Ascending aorta (tissue), 2 donors: ENCODE measurements at regions not wholly inside any gene's neighbourhood (a gene's known extent, or its start where the extent isn't known, plus 50 kb on each side); places are given as distances from the start of the nearest gene placed in this dataset.
"Not testable (repeated sequence)": the region's sequence is repeated elsewhere in the genome, so short reads cannot be mapped to it uniquely, and the experiment has no call there.

ENCODE experiments used
- DNase-seq, 2 donors: peaks; one replicate each; pipeline ENCODE4 v3.0.0-alpha.2; 2019; ENCODE audit warnings: low spot score in 2 of 2
- H3K27ac ChIP-seq, 2 donors: fragments of 200-600 bp; sonication (generic); one replicate each; pipeline ENCODE4 v1.5.1; 2016 to 2017; ENCODE audit warnings: mild to moderate bottlenecking in 1 of 2
- H3K27me3 ChIP-seq: fragments of 200-600 bp; sonication (generic); one replicate; pipeline ENCODE4 v1.5.1; 2017
- H3K36me3 ChIP-seq, 2 donors: fragments of 200-600 bp; sonication (generic); one replicate each; pipeline ENCODE4 v1.5.1; 2016
- H3K4me1 ChIP-seq, 2 donors: fragments of 200-600 bp; sonication (generic); one replicate each; pipeline ENCODE4 v1.5.1; 2016 to 2017; ENCODE audit warnings: mild to moderate bottlenecking in 1 of 2
- H3K4me3 ChIP-seq, 2 donors: fragments of 200-600 bp; sonication (generic); one replicate each; pipeline ENCODE4 v1.5.1; 2016 to 2017; ENCODE audit warnings: mild to moderate bottlenecking in 1 of 2
- H3K9me3 ChIP-seq, 2 donors: fragments of 200-600 bp; sonication (generic); one replicate each; pipeline ENCODE4 v1.5.1; 2016
- intact Hi-C: fragments of 100-400 bp; cut with DNase I; formaldehyde crosslinking; loops from one replicate; pipeline ENCODE4 v1.15.1; 2023
- TF ChIP-seq, protein P1 (sequence below), 3 experiments: fragments of 200-600 bp in 2 of 3; fragments of 450-650 bp in 1 of 3; sonication (generic) in 2 of 3; IDR thresholded peaks; one replicate each; pipeline ENCODE4 v1.5.1; 2016 to 2019; ENCODE audit warnings: antibody characterized with exemption in 3 of 3, mild to moderate bottlenecking in 1 of 3, moderate library complexity in 1 of 3

DNA sequence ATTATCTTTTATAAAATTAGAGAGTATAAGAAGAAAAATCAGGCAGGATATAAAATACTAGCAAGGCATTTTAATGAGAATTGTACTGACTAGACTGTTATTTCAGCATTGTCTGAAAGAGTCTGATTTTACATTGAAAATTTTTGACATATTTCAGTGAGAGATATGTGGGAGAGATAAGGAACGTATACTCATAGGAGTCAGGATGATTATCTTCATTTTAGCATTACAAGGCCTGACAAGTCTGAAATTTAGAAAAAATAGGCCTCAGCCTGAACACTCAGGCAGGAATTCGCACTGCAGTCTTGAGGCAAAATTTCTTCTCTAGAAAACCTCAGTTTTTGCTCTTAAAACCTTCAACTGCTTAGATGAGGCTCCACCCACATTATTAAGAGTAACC is 386.0 kb downstream of the HGF start:
- Histone ChIP-seq H3K36me3 (no peaks in the 10 kb centered on the region), H3K27ac (no peak overlapping the region), H3K4me1 (no peaks in the 10 kb centered on the region), H3K4me3 (no peak overlapping the region), H3K9me3 (no peaks in the 10 kb centered on the region), H3K27me3 (no peaks in the 10 kb centered on the region)
- DNase-seq = no peak
- TF ChIP-seq, protein P1, sequence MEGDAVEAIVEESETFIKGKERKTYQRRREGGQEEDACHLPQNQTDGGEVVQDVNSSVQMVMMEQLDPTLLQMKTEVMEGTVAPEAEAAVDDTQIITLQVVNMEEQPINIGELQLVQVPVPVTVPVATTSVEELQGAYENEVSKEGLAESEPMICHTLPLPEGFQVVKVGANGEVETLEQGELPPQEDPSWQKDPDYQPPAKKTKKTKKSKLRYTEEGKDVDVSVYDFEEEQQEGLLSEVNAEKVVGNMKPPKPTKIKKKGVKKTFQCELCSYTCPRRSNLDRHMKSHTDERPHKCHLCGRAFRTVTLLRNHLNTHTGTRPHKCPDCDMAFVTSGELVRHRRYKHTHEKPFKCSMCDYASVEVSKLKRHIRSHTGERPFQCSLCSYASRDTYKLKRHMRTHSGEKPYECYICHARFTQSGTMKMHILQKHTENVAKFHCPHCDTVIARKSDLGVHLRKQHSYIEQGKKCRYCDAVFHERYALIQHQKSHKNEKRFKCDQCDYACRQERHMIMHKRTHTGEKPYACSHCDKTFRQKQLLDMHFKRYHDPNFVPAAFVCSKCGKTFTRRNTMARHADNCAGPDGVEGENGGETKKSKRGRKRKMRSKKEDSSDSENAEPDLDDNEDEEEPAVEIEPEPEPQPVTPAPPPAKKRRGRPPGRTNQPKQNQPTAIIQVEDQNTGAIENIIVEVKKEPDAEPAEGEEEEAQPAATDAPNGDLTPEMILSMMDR (IDR thresholded peaks at IDR 0.05) = no peak
- intact Hi-C loops = no loop called here

DNA sequence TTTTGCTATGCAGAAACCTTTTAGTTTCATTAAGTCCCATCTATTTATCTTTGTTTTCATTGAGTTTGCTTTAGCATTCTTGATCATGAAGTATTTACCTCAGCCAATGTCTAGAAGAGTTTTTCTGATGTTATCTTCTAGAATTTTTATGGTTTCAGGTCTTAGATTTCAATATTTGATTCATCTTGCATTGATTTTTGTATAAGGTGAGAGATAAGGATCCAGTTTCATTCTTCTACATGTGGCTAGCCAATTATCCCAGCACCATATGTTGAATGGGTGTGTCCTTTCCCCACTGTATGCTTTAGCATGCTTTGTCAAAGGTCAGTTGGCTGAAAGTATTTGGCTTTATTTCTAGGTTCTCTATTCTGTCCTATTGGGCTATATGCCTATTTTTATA is 395.2 kb downstream of the HGF start:
- H3K9me3 ChIP-seq, H3K36me3 ChIP-seq, H3K4me3 ChIP-seq, H3K27ac ChIP-seq, intact Hi-C loops, DNase-seq, H3K27me3 ChIP-seq, H3K4me1 ChIP-seq: not testable (repeated sequence)

DNA sequence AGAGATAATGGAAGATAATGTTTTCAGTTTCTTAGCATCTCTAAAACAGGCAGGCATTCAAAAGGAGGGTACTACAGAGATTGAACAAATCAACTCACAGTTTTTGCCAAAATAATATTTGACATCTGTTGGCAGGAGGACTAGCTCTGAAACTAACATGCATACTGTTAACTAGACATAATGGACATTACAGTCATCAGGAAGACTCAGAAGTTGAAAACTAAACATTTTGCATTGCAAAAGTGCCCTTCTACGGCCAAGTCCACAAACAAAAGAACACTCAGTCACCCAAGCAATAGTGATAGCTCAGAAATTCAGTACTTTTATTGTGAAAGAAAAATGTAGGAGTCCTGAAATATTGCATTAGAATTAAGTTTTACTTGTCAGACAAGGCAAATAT is 399.0 kb downstream of the HGF start:
- TF ChIP-seq, protein P1 (IDR thresholded peaks at IDR 0.05) = no peak
- H3K4me3 ChIP-seq = no peak overlapping the region
- intact Hi-C loops = no loop called here
- no peak overlapping the region for H3K27ac ChIP-seq
- no peaks in the 10 kb centered on the region for H3K36me3 ChIP-seq
- no peak for DNase-seq
- H3K27me3 ChIP-seq = no peaks in the 10 kb centered on the region
- no peaks in the 10 kb centered on the region for H3K4me1 ChIP-seq
- H3K9me3 ChIP-seq = no peaks in the 10 kb centered on the region

DNA sequence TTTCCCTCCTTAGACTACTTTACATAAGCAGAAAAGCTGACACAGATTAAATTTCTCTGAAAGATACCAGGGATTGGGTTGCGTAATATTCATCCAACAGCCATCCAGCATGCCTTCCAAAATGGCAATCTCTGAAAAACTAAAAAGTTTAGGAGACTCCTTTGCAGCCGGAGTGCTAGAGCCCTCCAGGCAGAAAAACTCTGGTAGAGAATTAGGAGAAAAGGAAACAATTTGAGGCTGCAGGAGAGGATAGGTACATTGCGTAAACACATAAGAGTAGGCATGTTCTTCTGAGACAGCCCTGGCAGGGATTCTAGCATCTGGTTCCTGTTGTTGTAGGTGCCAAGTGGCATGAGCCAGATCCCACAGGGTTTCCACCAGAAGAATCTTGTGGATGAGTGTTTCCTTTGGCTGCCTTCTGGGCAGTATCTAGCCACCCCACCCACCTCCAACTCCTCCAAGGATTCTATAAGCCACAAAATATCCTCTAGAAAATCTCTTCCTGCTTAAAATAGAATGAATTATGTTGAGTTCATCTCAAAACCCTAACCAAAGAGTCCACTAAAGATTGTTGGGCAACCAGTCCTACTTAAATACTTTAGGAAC is 402.4 kb downstream of the HGF start:
- no peaks in the 10 kb centered on the region for H3K36me3 ChIP-seq
- no peak overlapping the region for H3K4me3 ChIP-seq
- no peak for DNase-seq
- no peaks in the 10 kb centered on the region for H3K4me1 ChIP-seq
- H3K9me3 ChIP-seq = no peaks in the 10 kb centered on the region
- intact Hi-C loops = no loop called here
- no peaks in the 10 kb centered on the region for H3K27me3 ChIP-seq
- TF ChIP-seq, protein P1 (IDR thresholded peaks at IDR 0.05) = no peak
- H3K27ac ChIP-seq = no peak overlapping the region

DNA sequence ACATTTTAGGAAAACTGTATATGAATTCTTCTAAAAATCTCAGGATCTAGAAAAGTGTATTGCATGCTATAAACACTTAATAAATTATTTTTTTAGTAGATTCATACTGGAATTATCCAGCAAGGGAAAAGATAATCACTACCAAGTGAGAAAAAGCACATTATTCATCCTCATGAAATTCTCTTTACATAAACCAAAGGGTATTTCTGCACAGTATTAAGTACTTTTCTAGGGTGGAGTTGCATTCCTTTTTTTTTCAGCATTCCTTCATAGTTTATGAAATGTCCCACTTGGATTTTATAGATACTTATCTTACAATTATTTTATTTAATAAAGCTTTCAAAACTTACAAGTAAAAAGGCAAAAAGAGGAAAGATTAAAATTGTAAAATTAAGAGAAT is 403.3 kb downstream of the HGF start:
- no peak for DNase-seq
- Histone ChIP-seq H3K36me3 (no peaks in the 10 kb centered on the region), H3K4me1 (no peaks in the 10 kb centered on the region), H3K27ac (no peak overlapping the region), H3K9me3 (no peaks in the 10 kb centered on the region), H3K4me3 (no peak overlapping the region), H3K27me3 (no peaks in the 10 kb centered on the region)
- TF ChIP-seq, protein P1 (IDR thresholded peaks at IDR 0.05) = no peak
- intact Hi-C loops = no loop called here

DNA sequence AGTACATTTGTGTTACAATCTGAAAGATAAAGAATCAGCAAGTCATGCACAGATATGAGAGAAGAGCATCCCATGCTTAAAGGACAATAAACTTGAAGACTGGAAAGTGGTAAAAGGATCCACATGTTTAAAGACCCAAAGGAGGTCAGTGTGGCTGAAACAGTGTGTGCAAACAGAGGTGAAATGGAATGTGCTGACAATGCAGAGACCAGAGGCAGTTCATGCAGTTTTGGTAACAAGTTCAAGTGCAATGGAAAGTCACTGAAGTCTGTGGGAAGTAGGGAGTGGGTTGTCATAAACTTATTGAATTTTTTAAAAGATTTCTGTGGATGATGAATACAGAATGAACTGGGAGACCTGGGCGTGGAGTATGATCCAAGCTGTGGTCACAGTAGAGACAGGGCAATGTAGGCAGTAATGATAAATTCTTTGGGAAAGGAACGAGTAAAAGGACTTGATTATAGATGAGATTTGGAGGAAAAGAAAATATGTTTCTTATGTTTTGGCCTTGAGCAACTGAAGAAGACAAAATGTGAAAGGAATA is 408.0 kb downstream of the HGF start:
- Histone ChIP-seq H3K27ac (no peak overlapping the region), H3K27me3 (no peaks in the 10 kb centered on the region), H3K4me3 (no peak overlapping the region), H3K36me3 (no peaks in the 10 kb centered on the region), H3K9me3 (no peaks in the 10 kb centered on the region), H3K4me1 (no peaks in the 10 kb centered on the region)
- no peak for DNase-seq
- intact Hi-C loops = no loop called here
- TF ChIP-seq, protein P1 (IDR thresholded peaks at IDR 0.05) = no peak
